Heart left ventricle (tissue), 16 donors: ENCODE measurements at regions not wholly inside any gene's neighbourhood (a gene's known extent, or its start where the extent isn't known, plus 50 kb on each side); places are given as distances from the start of the nearest gene placed in this dataset.

Source experiments
- ATAC-seq, 4 donors: fragments of 200-7000 bp; cut with Tn5 transposase; one replicate each; pipeline ENCODE4 v1.9.1; 2020 to 2022; ENCODE audit warnings: moderate library complexity in 4 of 4, mild to moderate bottlenecking in 3 of 4, moderate number of reproducible peaks in 1 of 4
- DNase-seq, 5 donors: peaks; one replicate each; pipeline ENCODE4 v3.0.0-alpha.2; 2020
- H3K27ac ChIP-seq, 12 donors: fragments of 200-600 bp; sonication (generic) in 4 of 12; one replicate each; pipeline versions ENCODE4 v1.5.0 to v1.8.0; 2016 to 2022; ENCODE audit warnings: mild to moderate bottlenecking in 2 of 12
- H3K27me3 ChIP-seq, 9 donors: fragments of 200-600 bp; sonication (generic) in 2 of 9; one replicate each; pipeline versions ENCODE4 v1.5.1 to v1.8.0; 2016 to 2022; ENCODE audit warnings: mild to moderate bottlenecking in 3 of 9
- H3K36me3 ChIP-seq, 9 donors: fragments of 200-600 bp; sonication (generic) in 2 of 9; one replicate each; pipeline versions ENCODE4 v1.5.0 to v1.8.0; 2018 to 2022; ENCODE audit warnings: mild to moderate bottlenecking in 2 of 9
- H3K4me1 ChIP-seq, 12 donors: fragments of 200-600 bp; sonication (generic) in 4 of 12; one replicate each; pipeline versions ENCODE4 v1.5.0 to v1.8.0; 2016 to 2022; ENCODE audit warnings: mild to moderate bottlenecking in 3 of 12
- H3K4me3 ChIP-seq, 12 donors: fragments of 200-600 bp; sonication (generic) in 4 of 12; one replicate each; pipeline versions ENCODE4 v1.5.0 to v1.8.0; 2017 to 2022; ENCODE audit warnings: mild to moderate bottlenecking in 9 of 12, moderate library complexity in 4 of 12
- H3K9me3 ChIP-seq, 12 donors: fragments of 200-600 bp; sonication (generic) in 4 of 12; one replicate each; pipeline versions ENCODE4 v1.5.0 to v1.8.0; 2016 to 2022; ENCODE audit warnings: mild to moderate bottlenecking in 1 of 12
- POLR2A ChIP-seq, 2 donors: fragments of 450-650 bp; IDR thresholded peaks; one replicate each; pipeline ENCODE4 v1.6.1; 2017; ENCODE audit warnings: antibody characterized with exemption in 2 of 2, mild to moderate bottlenecking in 2 of 2, moderate library complexity in 2 of 2
- WGBS, 4 donors: extraction: QIAGEN DNeasy Blood & Tissue Kit in 2 of 4; methylation state at CpG; one replicate each; pipeline versions ENCODE4 v1.1.5 to v1.1.7; 2013 to 2018; 5-methylcytosine and 5-hydroxymethylcytosine counted together
- intact Hi-C, 10 donors: fragments of 100-400 bp; cut with DNase I; formaldehyde crosslinking; loops; one replicate each; pipeline versions ENCODE4 v1.11.1 to v1.14.2; 2022
- TF ChIP-seq, protein P1 (sequence below), 12 donors: fragments of 200-600 bp; sonication (generic) in 4 of 12; IDR thresholded peaks; one replicate each; pipeline versions ENCODE4 v1.5.0 to v1.8.0; 2018 to 2022; ENCODE audit warnings: antibody characterized with exemption in 12 of 12, mild to moderate bottlenecking in 5 of 12
- donor health status: ischemic (EF 13 %, LVEDD 7.1; RV severe dilation, severe dysfunction).
- donor health status: healthy with polysubstance abuse.
- donor health status: DM: no; HTN: yes; CAD: no.
- donor health status: DM: no; HTN: no; CAD: no.
- donor health status: ischemic (EF 25% LVEDD 6.9; RV normal size, moderate dysfunction).
- donor health status: ischemic (EF 25% LVEDD 5.7; RV mildly dilated, moderate dysfunction).
- donor health status: healthy.
- donor health status: DM: yes; HTN: yes; CAD: no.
- donor health status: ischemic (EF 35%, LVEDD 5.7; RV mildly dilated, moderate dysfunction).
- donor health status: nonischemic (EF 11% LVEDD 7.7; RV severe dilation, severe dysfunction).
- donor health status: DM: yes; HTN: yes; CAD: no.
- donor health status: PGD.
- donor health status: ischemic (EF 29% LVEDD 5.4; RV normal size, mild dysfunction).
- donor health status: nonischemic (EF 23%, LVEDD 6.1; RV moderate dilation, normal function).

DNA sequence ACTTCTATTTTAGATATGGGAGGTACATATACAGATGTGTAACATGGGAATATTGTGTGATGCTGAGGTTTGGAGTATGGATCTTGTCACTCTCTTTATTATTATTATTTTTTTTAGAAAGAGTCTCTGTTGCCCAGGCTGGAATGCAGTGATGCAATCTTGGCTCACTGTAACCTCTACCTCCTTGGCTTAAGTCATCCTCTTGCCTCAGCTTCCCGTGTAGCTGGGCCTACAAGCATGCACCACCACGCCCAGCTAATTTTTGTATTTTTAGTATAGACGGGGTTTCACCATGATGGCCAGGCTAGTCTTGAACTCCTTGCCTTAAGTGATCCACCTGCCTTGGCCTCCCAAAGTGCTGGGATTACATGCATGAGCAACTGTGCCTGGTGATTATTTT, 138.4 kb upstream of the SLC28A3 start:
- WGBS, 4 donors: 67 to 80% (median 76%) methylated on average over 3 of the region's 3 CpGs
- intact Hi-C loops: no loop called here
- Histone ChIP-seq H3K27me3 (no peaks in the 10 kb centered on the region), H3K4me3 (no peak overlapping the region), H3K27ac (no peak overlapping the region), H3K36me3 (no peaks in the 10 kb centered on the region), H3K4me1 (peaks cover 0 to 10% (median 0%) of the 10 kb centered on the region in 12 donors), H3K9me3 (peaks cover 0 to under 1% (median 0%) of the 10 kb centered on the region in 12 donors)
- ATAC-seq (no peak), DNase-seq (no peak)
- TF ChIP-seq POLR2A (IDR thresholded peaks at IDR 0.05): no peak
- TF ChIP-seq, protein P1, sequence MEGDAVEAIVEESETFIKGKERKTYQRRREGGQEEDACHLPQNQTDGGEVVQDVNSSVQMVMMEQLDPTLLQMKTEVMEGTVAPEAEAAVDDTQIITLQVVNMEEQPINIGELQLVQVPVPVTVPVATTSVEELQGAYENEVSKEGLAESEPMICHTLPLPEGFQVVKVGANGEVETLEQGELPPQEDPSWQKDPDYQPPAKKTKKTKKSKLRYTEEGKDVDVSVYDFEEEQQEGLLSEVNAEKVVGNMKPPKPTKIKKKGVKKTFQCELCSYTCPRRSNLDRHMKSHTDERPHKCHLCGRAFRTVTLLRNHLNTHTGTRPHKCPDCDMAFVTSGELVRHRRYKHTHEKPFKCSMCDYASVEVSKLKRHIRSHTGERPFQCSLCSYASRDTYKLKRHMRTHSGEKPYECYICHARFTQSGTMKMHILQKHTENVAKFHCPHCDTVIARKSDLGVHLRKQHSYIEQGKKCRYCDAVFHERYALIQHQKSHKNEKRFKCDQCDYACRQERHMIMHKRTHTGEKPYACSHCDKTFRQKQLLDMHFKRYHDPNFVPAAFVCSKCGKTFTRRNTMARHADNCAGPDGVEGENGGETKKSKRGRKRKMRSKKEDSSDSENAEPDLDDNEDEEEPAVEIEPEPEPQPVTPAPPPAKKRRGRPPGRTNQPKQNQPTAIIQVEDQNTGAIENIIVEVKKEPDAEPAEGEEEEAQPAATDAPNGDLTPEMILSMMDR (IDR thresholded peaks at IDR 0.05): no peak

DNA sequence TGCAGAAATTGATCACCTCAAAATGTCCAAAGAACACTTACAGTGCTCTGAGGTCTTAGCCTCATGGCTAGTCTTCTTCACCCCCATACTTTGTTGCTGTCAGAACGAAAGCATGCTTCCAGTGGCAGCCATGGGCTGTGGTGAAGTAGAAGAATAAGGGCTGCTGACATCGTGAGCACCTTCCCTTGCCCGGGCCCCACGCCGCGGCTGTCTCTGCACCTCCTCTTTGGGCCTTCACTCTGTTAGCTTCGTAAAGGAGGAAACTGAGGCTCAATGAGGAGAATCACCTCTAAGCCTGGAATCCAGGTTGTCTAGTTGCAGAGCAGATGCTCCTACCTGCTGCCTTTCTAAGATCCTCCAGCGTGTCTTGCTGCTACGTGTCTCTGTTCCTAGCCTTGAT, 139.5 kb upstream of the SLC28A3 start:
- DNase-seq (no peak), ATAC-seq (no peak)
- Histone ChIP-seq H3K27me3 (no peaks in the 10 kb centered on the region), H3K36me3 (no peaks in the 10 kb centered on the region), H3K4me3 (no peak overlapping the region), H3K27ac (no peak overlapping the region), H3K4me1 (peaks cover 0 to 10% (median 0%) of the 10 kb centered on the region in 12 donors), H3K9me3 (no peaks in the 10 kb centered on the region)
- TF ChIP-seq POLR2A (IDR thresholded peaks at IDR 0.05): no peak
- TF ChIP-seq, protein P1 (IDR thresholded peaks at IDR 0.05): no peak
- 89 to 96% (median 93%) methylated on average over 9 of the region's 9 CpGs for WGBS, 4 donors
- intact Hi-C loops: no loop called here

DNA sequence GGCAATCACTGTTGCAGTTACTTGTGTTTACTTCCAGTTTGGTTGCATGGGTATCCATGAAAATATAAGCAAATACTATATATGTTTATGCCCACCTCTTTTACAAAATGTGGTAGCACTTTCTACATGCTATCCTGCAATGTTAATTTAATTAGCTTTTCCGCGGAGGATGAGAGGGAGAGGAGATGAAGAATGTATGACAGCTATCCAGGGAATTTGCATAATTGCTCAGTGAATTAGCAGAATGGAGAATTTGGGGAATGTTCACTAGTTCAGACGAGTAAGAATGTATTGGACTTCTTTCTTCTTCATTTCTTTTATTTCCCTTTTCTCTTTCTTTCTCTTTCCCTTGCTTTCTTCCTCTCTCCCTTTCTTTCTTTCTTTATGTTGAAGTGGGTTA, 140.7 kb upstream of the SLC28A3 start:
- Histone ChIP-seq H3K27me3 (no peaks in the 10 kb centered on the region), H3K27ac (no peak overlapping the region), H3K36me3 (no peaks in the 10 kb centered on the region), H3K4me1 (peaks cover 0 to 10% (median 0%) of the 10 kb centered on the region in 12 donors), H3K4me3 (no peak overlapping the region), H3K9me3 (no peaks in the 10 kb centered on the region)
- ATAC-seq: no peak
- DNase-seq: no peak
- intact Hi-C loops: no loop called here
- TF ChIP-seq, protein P1 (IDR thresholded peaks at IDR 0.05): no peak
- TF ChIP-seq POLR2A (IDR thresholded peaks at IDR 0.05): no peak
- 78 to 85% (median 80%) methylated on average over 3 of the region's 3 CpGs for WGBS, 4 donors

DNA sequence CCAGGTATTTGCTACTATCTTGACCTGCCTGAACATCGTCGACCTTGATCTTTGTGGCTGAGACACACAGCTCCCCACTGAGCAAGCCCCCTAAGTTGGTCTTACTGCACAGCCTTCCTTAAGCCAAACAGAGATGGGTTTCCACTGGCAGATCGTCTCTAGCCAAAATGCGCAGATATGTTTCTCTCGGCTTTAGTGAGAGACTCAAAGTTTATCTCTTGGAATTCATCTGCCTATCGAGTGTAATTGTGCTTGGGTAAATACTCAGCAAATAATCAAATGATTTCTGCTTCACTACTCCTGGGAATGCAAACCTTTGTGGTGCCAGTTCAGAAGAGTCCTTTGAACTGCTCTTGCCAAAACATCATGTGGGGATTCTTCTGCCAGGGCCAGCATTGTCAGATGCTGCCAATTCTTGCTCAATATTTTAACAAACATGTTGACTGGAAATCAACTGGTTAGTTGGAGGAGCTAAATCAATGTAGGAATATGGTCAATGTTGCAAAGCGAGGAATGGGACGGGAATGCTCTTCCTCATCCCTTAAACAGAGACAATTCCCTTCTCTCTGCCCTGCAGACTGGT, 141.2 kb upstream of the SLC28A3 start:
- no peak for DNase-seq
- Histone ChIP-seq H3K9me3 (no peaks in the 10 kb centered on the region), H3K27me3 (no peaks in the 10 kb centered on the region), H3K4me3 (no peak overlapping the region), H3K4me1 (peaks cover 0 to 10% (median 0%) of the 10 kb centered on the region in 12 donors), H3K36me3 (no peaks in the 10 kb centered on the region), H3K27ac (no peak overlapping the region)
- TF ChIP-seq, protein P1 (IDR thresholded peaks at IDR 0.05): no peak
- TF ChIP-seq POLR2A (IDR thresholded peaks at IDR 0.05): no peak
- no peak for ATAC-seq
- 60 to 67% (median 62%) methylated on average over 8 of the region's 8 CpGs for WGBS, 4 donors
- intact Hi-C loops: no loop called here
